ENCODE measurements at regions not wholly inside any gene's neighbourhood (a gene's known extent, or its start where the extent isn't known, plus 50 kb on each side); places are given as distances from the start of the nearest gene placed in this dataset.

DNA sequence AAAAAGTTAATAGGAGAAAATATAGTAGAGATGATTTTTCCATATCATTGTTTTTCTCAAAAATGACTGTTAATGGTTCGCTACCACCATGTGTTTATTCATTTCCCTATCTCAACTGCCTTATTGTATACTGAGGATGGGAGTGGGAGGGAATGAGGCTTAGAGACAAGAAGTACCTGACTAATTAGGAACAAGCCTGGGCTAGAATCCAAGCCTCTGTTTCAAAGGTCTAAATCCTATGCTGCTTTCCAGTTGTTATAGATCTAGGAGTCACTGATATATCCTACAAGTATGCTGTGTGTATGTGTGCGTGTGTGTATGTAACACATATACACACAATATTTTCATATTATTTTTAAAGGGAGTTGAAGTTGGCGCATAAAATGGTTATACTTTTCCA lies 465.9 kb downstream of the EPHA4 start:
- no peak for FAIRE-seq
- 75 to 94% methylated on average over 3 of the region's 3 CpGs for WGBS, 2 donors
- intact Hi-C loops (cut with DNase I): no loop called here
- H3K27me3 ChIP-seq: no peaks in the 10 kb centered on the region
- DNase-seq: no peak
- no peaks in the 10 kb centered on the region for H3K36me3 ChIP-seq
- H3K9me3 ChIP-seq: no peaks in the 10 kb centered on the region
- H3K4me1 ChIP-seq: no peaks in the 10 kb centered on the region
- no peak overlapping the region for H3K27ac ChIP-seq
- no peak overlapping the region for H3K4me3 ChIP-seq
- ATAC-seq: no peak
- TF ChIP-seq, protein P1, sequence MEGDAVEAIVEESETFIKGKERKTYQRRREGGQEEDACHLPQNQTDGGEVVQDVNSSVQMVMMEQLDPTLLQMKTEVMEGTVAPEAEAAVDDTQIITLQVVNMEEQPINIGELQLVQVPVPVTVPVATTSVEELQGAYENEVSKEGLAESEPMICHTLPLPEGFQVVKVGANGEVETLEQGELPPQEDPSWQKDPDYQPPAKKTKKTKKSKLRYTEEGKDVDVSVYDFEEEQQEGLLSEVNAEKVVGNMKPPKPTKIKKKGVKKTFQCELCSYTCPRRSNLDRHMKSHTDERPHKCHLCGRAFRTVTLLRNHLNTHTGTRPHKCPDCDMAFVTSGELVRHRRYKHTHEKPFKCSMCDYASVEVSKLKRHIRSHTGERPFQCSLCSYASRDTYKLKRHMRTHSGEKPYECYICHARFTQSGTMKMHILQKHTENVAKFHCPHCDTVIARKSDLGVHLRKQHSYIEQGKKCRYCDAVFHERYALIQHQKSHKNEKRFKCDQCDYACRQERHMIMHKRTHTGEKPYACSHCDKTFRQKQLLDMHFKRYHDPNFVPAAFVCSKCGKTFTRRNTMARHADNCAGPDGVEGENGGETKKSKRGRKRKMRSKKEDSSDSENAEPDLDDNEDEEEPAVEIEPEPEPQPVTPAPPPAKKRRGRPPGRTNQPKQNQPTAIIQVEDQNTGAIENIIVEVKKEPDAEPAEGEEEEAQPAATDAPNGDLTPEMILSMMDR (IDR thresholded peaks at IDR 0.05): no peak

DNA sequence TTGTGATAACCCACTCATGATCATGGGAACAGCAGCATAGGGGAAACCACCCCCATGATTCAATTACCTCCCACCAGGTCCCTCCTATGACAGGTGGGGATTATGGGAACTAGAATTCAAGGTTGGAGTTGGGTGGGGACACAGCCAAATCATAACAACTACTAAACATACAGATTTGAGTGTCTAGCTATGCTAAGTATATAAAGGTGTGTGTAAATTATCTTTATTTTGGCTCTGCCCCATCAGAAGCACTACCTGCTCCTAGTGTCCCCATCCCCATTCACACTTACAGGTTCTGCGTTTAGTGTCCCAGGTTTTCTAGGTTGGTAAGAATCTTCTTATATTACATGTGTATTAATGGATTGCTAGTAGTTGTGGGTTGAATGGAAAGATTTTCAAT lies 464.7 kb downstream of the EPHA4 start:
- DNase-seq: no peak
- ATAC-seq: no peak
- Histone ChIP-seq H3K4me1 (no peaks in the 10 kb centered on the region), H3K9me3 (no peaks in the 10 kb centered on the region), H3K27ac (no peak overlapping the region), H3K4me3 (no peak overlapping the region), H3K27me3 (no peaks in the 10 kb centered on the region), H3K36me3 (no peaks in the 10 kb centered on the region)
- TF ChIP-seq, protein P1 (IDR thresholded peaks at IDR 0.05): no peak
- no peak for FAIRE-seq
- intact Hi-C loops (cut with DNase I): no loop called here
- WGBS, 2 donors: 90 to 93% methylated on average over 1 of the region's 1 CpG

DNA sequence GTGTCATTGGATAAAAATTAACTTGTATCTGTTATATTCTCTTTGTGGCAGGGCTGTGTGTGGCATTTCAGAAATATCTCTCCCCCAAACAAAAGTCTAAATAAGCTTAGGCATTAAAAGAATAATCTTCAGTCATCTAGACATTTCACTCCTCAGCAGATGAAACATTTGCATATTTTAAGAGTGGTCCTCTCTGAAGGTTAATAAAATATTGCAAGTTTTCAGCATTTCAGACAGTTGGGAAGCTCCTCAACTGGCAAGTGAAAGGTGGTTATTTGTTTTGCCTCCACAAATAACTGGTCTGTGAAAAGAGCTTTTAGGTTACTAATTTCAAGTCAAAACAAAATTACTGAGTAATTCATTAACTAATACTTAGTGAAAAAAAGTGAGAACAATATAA lies 462.6 kb downstream of the EPHA4 start:
- ATAC-seq (no peak), DNase-seq (no peak), FAIRE-seq (no peak)
- no peak overlapping the region for H3K4me3 ChIP-seq
- no peaks in the 10 kb centered on the region for H3K4me1 ChIP-seq
- no peaks in the 10 kb centered on the region for H3K36me3 ChIP-seq
- no peak overlapping the region for H3K27ac ChIP-seq
- intact Hi-C loops (cut with DNase I): no loop called here
- no peaks in the 10 kb centered on the region for H3K9me3 ChIP-seq
- TF ChIP-seq, protein P1 (IDR thresholded peaks at IDR 0.05): no peak
- no peaks in the 10 kb centered on the region for H3K27me3 ChIP-seq

DNA sequence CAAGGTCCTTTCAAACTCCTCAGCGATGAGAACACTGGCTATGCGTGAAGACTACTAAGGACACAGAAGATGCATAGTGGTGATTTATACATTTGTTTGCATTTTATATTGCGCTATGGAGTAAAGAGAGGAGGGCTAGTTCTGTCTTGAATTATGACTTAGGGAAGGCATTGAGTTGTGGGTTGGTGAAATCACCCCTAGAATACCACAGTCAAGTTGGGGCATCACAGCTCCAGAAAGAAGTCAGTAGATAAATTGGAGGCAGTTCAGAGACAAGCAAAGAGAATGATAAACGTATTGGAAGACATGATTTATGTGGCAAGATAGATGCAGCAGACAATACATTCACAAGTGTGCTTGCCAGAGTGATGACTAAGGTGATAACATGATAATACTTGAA lies 460.4 kb downstream of the EPHA4 start:
- H3K4me1 ChIP-seq: no peaks in the 10 kb centered on the region
- no peak overlapping the region for H3K4me3 ChIP-seq
- no peaks in the 10 kb centered on the region for H3K36me3 ChIP-seq
- TF ChIP-seq, protein P1 (IDR thresholded peaks at IDR 0.05): no peak
- FAIRE-seq: no peak
- no peak for DNase-seq
- no peaks in the 10 kb centered on the region for H3K9me3 ChIP-seq
- 65 to 69% methylated on average over 4 of the region's 4 CpGs for WGBS, 2 donors
- intact Hi-C loops (cut with DNase I): no loop called here
- ATAC-seq: no peak
- no peaks in the 10 kb centered on the region for H3K27me3 ChIP-seq
- no peak overlapping the region for H3K27ac ChIP-seq

DNA sequence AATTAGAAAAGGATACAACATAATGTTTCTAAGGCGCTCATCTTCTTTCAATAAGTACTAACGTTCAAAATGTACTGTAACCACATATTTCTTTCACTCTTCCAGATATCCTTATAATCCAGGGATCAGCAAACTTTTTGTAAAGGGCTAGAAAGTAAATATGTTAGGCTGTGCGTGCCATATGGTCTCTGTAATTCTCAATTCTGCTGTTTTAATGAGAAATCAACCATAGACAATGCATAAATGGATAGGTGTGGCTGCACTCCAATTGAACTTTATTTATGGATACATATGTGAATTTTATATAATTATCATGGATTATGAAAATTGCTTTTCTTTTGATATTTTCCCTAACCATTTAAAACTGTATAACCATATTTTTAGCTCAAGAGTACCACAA lies 459.4 kb downstream of the EPHA4 start:
- no peak for ATAC-seq
- 47 to 57% methylated on average over 3 of the region's 3 CpGs for WGBS, 2 donors
- H3K4me1 ChIP-seq: no peaks in the 10 kb centered on the region
- intact Hi-C loops (cut with DNase I): no loop called here
- TF ChIP-seq, protein P1 (IDR thresholded peaks at IDR 0.05): no peak
- no peak for DNase-seq
- H3K4me3 ChIP-seq: no peak overlapping the region
- no peak for FAIRE-seq
- H3K27me3 ChIP-seq: no peaks in the 10 kb centered on the region
- H3K27ac ChIP-seq: no peak overlapping the region
- H3K36me3 ChIP-seq: no peaks in the 10 kb centered on the region
- no peaks in the 10 kb centered on the region for H3K9me3 ChIP-seq

Data from pancreas (tissue), 10 donors.